ENCODE measurements at regions not wholly inside any gene's neighbourhood (a gene's known extent, or its start where the extent isn't known, plus 50 kb on each side); places are given as distances from the start of the nearest gene placed in this dataset.

GRCh38 chr2:216765761-216766262, 70.5 kb upstream of the IGFBP5 start:
- TF ChIP-seq, protein P1, sequence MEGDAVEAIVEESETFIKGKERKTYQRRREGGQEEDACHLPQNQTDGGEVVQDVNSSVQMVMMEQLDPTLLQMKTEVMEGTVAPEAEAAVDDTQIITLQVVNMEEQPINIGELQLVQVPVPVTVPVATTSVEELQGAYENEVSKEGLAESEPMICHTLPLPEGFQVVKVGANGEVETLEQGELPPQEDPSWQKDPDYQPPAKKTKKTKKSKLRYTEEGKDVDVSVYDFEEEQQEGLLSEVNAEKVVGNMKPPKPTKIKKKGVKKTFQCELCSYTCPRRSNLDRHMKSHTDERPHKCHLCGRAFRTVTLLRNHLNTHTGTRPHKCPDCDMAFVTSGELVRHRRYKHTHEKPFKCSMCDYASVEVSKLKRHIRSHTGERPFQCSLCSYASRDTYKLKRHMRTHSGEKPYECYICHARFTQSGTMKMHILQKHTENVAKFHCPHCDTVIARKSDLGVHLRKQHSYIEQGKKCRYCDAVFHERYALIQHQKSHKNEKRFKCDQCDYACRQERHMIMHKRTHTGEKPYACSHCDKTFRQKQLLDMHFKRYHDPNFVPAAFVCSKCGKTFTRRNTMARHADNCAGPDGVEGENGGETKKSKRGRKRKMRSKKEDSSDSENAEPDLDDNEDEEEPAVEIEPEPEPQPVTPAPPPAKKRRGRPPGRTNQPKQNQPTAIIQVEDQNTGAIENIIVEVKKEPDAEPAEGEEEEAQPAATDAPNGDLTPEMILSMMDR (IDR thresholded peaks at IDR 0.05; ENCODE audit: insufficient read depth, low read length, poor library complexity, severe bottlenecking) = peak; percentile 13
- Histone ChIP-seq H3K27me3 (ENCODE audit: control insufficient read depth, insufficient read depth, low read length) (no peaks in the 10 kb centered on the region), H3K4me3 (ENCODE audit: low read depth, low read length) (no peak overlapping the region), H3K36me3 (ENCODE audit: control insufficient read depth, insufficient read depth, low read length) (no peaks in the 10 kb centered on the region)
- no peak for DNase-seq (ENCODE audit: low read depth)

DNA sequence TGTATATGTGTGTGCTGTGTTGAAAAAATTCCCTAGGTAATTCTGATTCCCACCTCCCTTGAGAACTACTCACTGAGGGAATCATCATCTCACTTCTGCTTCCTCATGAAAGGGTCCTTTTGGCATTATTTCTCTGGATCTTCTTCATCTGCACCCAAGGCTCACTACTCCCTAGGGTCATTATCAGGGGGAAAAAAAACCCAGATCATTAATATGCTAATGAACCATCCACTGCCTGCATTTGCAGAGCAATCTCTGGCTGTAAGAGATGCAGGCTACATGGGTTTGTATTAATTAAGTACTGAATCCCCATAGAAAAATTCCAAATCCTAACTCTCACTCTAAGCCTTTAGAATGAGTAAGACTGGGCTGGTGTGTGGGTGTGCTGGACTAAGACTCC, 68.0 kb upstream of the IGFBP5 start:
- H3K4me3 ChIP-seq (ENCODE audit: low read depth, low read length) = no peak overlapping the region
- H3K36me3 ChIP-seq (ENCODE audit: control insufficient read depth, insufficient read depth, low read length) = no peaks in the 10 kb centered on the region
- TF ChIP-seq, protein P1 (IDR thresholded peaks at IDR 0.05; ENCODE audit: insufficient read depth, low read length, poor library complexity, severe bottlenecking) = no peak
- DNase-seq (ENCODE audit: low read depth) = no peak
- H3K27me3 ChIP-seq (ENCODE audit: control insufficient read depth, insufficient read depth, low read length) = no peaks in the 10 kb centered on the region

GRCh38 chr2:216761809-216762208, 66.5 kb upstream of the IGFBP5 start:
- Histone ChIP-seq H3K4me3 (ENCODE audit: low read depth, low read length) (no peak overlapping the region), H3K27me3 (ENCODE audit: control insufficient read depth, insufficient read depth, low read length) (no peaks in the 10 kb centered on the region), H3K36me3 (ENCODE audit: control insufficient read depth, insufficient read depth, low read length) (no peaks in the 10 kb centered on the region)
- no peak for DNase-seq (ENCODE audit: low read depth)
- TF ChIP-seq, protein P1 (IDR thresholded peaks at IDR 0.05; ENCODE audit: insufficient read depth, low read length, poor library complexity, severe bottlenecking) = no peak

DNA sequence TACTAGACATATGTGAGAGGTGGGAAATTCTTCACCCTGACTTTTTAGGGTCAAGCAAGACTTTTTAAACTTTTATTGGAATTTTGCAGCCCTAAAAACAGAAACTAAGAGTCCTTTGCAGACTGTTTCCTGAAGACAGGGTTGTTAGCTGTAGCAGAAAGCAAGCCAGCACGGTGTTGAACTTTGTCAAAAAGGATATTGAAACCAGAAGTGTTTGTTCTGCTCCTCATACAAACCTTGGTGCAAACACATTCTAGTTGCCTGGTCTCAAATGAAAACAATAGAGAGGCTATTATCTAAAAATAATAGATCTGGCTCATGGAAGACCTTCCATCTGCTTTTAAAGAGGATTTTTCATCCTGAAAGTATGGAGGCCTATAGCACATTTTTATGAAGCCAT, 65.8 kb upstream of the IGFBP5 start:
- Histone ChIP-seq H3K27me3 (ENCODE audit: control insufficient read depth, insufficient read depth, low read length) (no peaks in the 10 kb centered on the region), H3K4me3 (ENCODE audit: low read depth, low read length) (no peak overlapping the region), H3K36me3 (ENCODE audit: control insufficient read depth, insufficient read depth, low read length) (no peaks in the 10 kb centered on the region)
- DNase-seq (ENCODE audit: low read depth) = no peak
- TF ChIP-seq, protein P1 (IDR thresholded peaks at IDR 0.05; ENCODE audit: insufficient read depth, low read length, poor library complexity, severe bottlenecking) = no peak

DNA sequence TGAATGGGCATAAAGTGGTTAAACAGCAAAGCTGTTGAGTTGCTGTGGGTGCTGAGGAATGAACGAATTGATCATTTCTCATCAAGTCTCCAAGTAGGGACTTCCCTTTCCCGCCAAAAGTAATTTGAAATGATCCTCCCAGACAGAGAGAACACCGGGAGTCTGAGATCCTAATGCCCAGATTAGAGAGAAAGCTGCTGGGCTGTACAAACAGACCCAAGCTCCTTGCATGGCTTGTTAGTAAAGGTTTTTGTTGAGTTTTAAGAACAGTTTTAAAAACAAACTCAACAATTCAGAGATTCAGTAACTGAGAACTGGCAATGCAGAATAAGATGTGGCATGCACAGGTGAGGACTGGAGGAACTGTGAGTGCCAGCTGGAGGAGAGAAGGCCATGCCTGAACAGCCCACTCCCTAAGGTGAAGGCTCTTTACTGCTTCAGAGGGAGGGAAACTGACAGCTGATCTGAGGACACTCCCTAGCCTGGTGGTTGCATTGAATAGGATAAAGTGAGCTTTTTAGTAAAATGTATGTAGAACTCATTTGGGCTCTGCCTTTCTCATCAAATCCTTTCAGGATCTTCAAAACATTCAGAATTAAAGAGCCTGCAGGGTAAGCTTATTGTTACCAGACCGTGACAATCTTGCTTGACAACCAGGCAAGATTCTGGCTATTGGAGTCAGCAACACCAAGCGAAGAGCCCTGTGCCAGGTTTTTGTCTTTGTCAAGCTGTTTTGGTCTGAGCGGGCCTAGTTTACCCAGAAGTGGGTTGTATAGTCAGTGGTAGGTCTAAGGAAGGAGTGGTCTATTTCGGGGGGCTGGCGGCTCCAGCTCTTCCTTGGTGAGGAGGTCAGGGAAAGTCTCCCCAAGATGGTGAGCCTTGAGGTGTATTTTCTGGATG, 63.2 kb upstream of the IGFBP5 start:
- TF ChIP-seq, protein P1 (IDR thresholded peaks at IDR 0.05; ENCODE audit: insufficient read depth, low read length, poor library complexity, severe bottlenecking) = no peak
- Histone ChIP-seq H3K4me3 (ENCODE audit: low read depth, low read length) (no peak overlapping the region), H3K36me3 (ENCODE audit: control insufficient read depth, insufficient read depth, low read length) (no peaks in the 10 kb centered on the region), H3K27me3 (ENCODE audit: control insufficient read depth, insufficient read depth, low read length) (peaks cover 2% of the 10 kb centered on the region)
- no peak for DNase-seq (ENCODE audit: low read depth)

All from kidney epithelial cell (primary cell).